HG03175 (cell line): ENCODE measurements at regions not wholly inside any gene's neighbourhood (a gene's known extent, or its start where the extent isn't known, plus 50 kb on each side); places are given as distances from the start of the nearest gene placed in this dataset.
A peak's percentile ranks its signal among the peaks of the same experiment; 100 is the strongest.

Source experiments
- ATAC-seq: cut with Tn5 transposase; IDR thresholded peaks from one replicate; pipeline ENCODE4 v1.9.1; 2021; ENCODE audit warnings: mild to moderate bottlenecking, moderate library complexity; ENCODE audit not compliant: unreplicated experiment

GRCh38 chr11:79794057-79794456, 353.2 kb upstream of the TENM4 start:
- ATAC-seq = no peak

- no peak for ATAC-seq
These were observed 346.1 kb upstream of the TENM4 start for GRCh38 chr11:79786961-79787360.

- no peak for ATAC-seq
These were observed 343.0 kb upstream of the TENM4 start for GRCh38 chr11:79783833-79784232.

GRCh38 chr11:79768343-79768742, 327.5 kb upstream of the TENM4 start:
- ATAC-seq = no peak

GRCh38 chr11:79762279-79762921, 321.6 kb upstream of the TENM4 start:
- no peak for ATAC-seq

- no peak for ATAC-seq
These were observed 317.5 kb upstream of the TENM4 start for GRCh38 chr11:79758325-79758724.

- ATAC-seq = no peak
These were observed 306.6 kb upstream of the TENM4 start for GRCh38 chr11:79747406-79747805.

GRCh38 chr11:79744941-79745340, 304.1 kb upstream of the TENM4 start:
- ATAC-seq = no peak

GRCh38 chr11:79742176-79742575, 301.3 kb upstream of the TENM4 start:
- no peak for ATAC-seq

GRCh38 chr11:79739591-79739990, 298.8 kb upstream of the TENM4 start:
- no peak for ATAC-seq

- ATAC-seq = no peak
These were observed 286.4 kb upstream of the TENM4 start for GRCh38 chr11:79727221-79727620.

GRCh38 chr11:79720115-79720514, 279.3 kb upstream of the TENM4 start:
- ATAC-seq = no peak

GRCh38 chr11:79708319-79708932, 267.6 kb upstream of the TENM4 start:
- peak; percentile 70 for ATAC-seq

- no peak for ATAC-seq
These were observed 264.8 kb upstream of the TENM4 start for GRCh38 chr11:79705648-79706047.

GRCh38 chr11:79702303-79702702, 261.5 kb upstream of the TENM4 start:
- ATAC-seq = no peak

GRCh38 chr11:79699246-79699645, 258.4 kb upstream of the TENM4 start:
- ATAC-seq = no peak

GRCh38 chr11:79697905-79698304, 257.1 kb upstream of the TENM4 start:
- ATAC-seq = no peak

GRCh38 chr11:79694368-79694767, 253.5 kb upstream of the TENM4 start:
- ATAC-seq = no peak

GRCh38 chr11:79691445-79691844, 250.6 kb upstream of the TENM4 start:
- ATAC-seq = no peak

- no peak for ATAC-seq
These were observed 246.0 kb upstream of the TENM4 start for GRCh38 chr11:79686703-79687419.

GRCh38 chr11:79683930-79684329, 243.1 kb upstream of the TENM4 start:
- ATAC-seq = no peak

GRCh38 chr11:79678780-79679452, 238.1 kb upstream of the TENM4 start:
- no peak for ATAC-seq
